ENCODE measurements at regions not wholly inside any gene's neighbourhood (a gene's known extent, or its start where the extent isn't known, plus 50 kb on each side); places are given as distances from the start of the nearest gene placed in this dataset.
A peak's percentile ranks its signal among the peaks of the same experiment; 100 is the strongest.

DNA sequence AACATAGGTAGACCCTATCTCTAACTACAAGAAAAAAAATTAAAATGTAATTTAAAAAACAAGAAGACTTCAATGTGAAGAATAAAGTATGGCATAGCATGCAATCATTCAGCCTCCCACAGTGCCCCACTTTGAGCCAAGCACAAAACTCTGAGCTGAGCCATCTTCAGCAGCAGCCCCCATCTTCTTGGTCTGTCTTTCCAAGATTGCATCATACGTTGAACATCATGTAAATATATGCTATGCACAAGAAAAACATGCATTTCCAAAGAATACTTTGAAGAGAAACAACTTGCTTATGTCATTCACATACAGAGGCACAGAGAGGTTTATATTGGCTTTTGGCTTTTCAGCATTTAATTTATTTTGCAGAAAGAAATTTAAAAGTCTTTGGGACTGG lies 105.8 kb upstream of the TMPO start:
- no peak for DNase-seq
- intact Hi-C loops (cut with DNase I), result no loop called here

DNA sequence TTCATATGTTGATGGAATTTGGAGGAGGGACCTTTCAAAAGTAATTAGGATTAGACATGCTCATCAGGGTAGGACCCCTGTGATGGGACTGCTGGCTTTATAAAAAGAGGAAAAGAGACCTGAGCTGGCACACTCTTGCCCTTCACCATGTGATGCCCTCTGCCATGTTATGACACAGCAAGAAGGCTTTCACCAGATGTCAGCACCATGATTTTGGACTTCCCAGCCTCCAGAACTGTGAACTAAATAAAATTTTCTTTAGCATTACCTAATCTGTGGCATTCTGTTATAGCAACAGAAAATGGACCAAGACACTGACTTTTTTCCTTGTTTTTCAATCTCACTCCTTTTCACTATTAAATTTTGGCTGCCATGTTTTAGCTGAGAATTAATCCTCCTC lies 105.0 kb upstream of the TMPO start:
- no peak for DNase-seq
- intact Hi-C loops (cut with DNase I), result no loop called here

DNA sequence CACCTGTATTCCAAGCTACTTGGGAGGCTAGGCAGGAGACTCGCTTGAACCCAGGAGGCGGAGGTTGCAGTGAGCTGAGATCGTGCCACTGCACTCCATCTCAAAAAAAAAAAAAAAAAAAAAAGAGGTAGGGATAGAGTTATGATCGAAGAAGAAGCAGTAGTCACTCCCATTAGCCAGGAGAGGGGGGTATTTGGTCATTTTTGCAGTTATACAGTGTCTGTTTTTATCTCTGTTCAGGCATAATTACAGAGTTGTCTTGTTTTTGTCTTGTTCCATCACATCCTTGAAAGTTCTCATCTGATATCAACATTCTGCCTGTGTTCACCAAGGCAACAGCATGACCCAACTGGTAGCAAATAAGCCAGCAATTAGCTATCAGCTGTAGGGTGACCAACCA lies 98.5 kb upstream of the TMPO start:
- intact Hi-C loops (cut with DNase I), result no loop called here
- no peak for DNase-seq

DNA sequence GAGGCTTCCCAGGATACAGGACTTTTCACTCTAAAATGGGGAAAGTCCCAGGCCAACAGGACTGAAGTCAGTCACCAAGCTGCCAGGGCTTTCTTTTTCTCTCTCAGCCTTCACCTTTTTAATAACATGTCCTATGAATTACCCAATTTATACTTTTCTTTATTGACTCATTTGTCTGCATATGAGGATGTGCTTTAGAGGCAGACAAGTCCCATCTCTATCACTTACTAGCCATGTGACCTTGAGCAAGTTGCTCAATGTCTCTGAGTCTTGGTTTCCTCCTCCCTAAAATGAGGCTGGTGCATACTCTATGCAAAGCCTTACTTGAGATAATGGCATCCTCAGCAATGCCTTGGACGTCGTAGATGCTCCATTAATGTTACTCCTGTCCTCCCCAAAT lies 98.1 kb upstream of the TMPO start:
- intact Hi-C loops (cut with DNase I), result no loop called here
- DNase-seq, result no peak

DNA sequence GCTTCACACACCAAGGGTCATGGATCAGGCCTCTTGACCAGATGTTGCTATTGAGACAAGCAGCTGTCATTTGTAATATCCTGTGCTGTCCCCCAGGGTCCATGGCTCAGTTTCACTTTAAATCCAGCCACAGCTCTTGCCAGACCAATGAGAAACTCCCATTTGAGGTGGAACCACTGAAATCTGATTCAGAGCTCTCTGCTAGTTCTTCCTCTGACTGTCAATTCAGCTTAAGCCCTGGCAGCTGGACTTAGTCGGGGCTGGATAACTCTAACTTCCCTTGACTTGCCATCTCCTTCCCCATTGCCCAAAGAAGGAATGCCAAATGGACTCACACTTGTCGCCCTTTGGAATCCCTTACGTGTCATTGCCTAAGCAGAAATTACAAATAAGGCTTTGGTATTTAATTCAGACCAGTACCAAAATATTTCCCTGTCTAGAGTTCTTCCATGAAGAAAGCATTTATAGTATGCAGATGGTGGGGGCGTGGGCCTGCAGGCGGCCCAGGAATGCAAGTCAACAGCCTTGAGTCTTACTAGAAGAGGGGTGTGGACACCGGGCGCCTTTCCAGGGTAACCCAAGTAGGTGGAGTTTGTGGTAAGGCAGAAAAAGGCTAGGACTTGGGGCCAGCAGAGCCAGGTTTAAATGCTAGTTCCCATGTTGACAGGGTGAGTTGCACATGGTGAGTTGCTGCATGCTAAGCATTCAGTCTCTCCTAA lies 96.9 kb upstream of the TMPO start:
- intact Hi-C loops (cut with DNase I), result no loop called here
- no peak for DNase-seq

DNA sequence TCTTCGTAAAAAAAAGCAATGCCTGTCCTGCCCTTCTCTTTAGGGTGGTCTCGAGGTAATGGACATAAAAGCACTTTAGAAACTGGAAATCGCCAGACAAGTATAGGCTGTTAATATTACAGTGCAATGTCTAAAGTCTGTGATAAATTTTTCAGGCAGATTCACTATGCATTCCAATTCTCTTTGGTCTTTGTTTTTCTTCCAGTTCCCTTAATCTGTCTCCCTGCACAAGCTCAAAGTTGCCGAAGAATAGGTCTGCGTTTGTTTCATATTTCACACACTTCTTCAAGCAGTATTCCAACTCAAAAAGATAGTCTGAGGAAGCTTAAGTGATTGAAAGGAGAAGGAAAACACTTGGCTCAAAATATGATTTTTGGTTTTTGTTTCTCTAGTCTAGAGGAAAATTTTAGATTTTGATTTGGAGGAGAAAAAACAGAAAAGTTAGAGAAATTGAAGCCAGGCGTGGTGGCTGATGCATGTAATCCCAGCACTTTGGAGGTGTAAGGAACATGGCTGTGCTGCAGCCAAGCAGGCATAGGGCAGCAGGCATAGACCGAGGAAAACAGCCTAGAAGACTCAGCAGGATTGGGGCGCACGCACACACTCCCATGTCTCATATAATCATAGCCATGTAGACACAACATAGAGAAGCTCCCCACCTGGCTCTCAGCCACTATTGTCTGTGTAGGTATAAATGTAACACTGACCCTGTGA lies 96.2 kb upstream of the TMPO start:
- intact Hi-C loops (cut with DNase I), result no loop called here
- no peak for DNase-seq

DNA sequence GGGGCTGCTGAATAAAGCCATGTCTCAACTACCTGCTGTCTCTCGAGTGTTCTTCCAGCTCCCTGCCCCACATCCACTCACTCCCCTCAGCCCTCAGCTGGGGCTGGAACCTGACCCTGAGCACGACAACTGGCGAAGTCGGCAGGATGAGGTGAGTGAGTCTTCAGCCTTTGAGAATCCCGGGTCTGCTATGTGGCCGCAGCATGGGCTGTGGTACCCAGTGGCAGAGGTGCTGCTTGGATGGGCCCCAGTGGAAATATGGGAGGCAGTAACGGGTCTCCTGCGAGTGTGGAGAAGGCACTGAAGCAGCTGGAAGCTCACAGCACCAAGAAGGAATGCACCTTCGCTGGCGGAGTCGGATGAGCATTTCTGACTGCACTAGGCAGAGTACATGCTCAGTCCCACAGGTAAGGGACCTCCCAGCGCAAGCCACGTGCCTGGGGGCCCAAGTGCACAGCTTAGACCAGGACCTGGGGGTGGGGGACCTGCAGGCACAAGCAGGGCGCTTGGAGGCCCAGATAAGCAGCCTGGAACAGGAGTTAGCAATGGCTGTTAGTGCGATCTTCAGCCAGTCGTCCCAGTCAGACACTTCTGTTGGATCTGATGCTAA lies 95.5 kb upstream of the TMPO start:
- DNase-seq, result no peak
- intact Hi-C loops (cut with DNase I), result no loop called here

DNA sequence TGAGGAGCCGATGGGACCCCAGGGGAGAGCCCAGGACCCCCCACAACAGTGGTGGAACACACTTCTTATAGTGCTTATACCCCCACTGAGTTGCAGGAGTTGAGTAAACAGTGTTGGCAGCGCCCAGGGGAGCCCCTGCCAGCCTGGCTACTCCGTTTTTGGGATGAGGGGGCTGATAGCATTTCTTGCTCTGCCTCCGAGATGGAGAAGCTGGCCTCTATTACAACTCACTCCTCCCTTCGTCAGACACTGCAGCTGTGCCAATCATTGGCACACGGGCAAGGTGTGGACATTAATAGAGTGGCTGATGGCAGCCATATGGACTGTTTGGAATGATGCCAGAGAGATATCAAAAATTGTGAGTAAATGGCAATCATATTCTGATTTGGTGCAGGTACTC lies 94.9 kb upstream of the TMPO start:
- DNase-seq, result no peak
- intact Hi-C loops (cut with DNase I), result no loop called here

DNA sequence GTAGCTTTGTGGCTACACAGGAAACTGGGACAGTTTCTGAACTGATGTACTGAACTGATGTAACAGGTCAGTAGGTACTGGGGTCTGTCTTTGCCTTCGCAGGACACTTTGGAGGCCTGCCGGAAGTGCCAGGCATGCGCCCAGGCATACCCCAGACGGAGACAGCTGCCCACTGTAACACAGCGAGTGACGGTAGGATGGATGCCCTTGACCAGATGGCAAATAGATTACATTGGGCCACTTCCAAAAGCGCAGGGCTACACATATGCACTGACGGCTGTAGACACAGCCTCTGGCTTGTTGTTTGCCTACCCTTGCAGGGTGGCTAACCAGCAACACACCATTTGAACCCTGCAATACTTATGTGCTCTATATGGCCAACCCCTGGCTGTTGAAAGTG lies 94.1 kb upstream of the TMPO start:
- intact Hi-C loops (cut with DNase I), result no loop called here
- no peak for DNase-seq

DNA sequence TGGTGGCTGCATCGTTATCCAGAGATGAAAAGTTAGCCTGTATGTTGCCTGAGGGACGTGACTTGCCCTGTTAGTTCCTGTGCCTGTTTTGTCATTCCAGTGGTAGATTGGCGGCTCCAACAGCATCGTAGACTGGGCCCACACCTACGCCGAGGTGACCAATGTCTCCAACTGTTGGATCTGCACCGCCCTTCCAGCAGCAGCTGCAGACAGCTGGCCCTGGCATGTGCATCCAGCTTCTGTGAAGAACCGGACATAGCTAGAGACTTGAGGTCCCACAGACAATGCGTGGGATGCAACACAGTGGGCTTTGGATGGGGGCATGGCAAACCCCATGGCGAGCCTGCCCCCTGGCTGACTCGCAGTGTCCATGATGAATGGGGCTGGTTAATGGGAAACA lies 93.0 kb upstream of the TMPO start:
- no peak for DNase-seq
- intact Hi-C loops (cut with DNase I), result no loop called here

DNA sequence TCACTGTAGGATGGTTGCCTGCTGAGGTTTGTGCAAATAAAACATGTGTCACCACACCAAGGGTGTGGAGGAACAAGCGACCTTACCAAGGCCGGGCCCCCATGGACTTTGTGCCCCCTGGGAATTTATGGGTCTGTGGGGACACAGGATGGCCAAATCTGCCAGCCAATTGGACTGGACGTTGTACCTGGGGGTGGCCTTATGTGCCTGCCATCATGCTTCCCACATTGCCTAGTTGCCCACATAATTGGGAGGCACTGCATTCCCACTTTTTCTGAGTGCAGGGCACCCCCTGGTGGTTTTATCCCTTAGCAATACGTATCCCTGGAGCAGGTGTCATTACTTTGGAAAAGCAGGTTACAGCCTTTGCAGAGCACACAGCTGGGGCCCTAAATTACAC lies 92.6 kb upstream of the TMPO start:
- no peak for DNase-seq
- intact Hi-C loops (cut with DNase I), result no loop called here

DNA sequence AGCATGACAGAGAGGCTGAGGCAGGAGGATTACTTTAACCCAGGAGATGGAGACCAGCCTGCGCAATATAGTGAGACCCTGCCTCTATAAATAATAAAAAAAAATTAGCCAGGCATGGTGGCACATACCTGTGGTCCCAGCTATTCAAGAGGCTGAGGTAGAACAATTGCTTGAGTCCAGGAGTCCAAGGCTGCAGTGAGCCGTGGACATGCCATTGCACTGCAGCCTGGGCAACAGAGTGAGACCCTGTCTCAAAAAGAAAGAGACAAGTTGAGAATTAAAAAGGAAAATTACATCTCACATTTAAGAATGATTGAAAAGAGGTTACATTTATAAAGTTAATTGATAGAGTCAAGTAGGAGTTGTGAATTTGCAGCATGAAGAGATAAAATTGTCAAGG lies 91.4 kb upstream of the TMPO start:
- no peak for DNase-seq
- intact Hi-C loops (cut with DNase I), result loop anchor here (2.0 kb wide), 1 partner anchor 93 kb away; no protein-coding TSS in a partner anchor

DNA sequence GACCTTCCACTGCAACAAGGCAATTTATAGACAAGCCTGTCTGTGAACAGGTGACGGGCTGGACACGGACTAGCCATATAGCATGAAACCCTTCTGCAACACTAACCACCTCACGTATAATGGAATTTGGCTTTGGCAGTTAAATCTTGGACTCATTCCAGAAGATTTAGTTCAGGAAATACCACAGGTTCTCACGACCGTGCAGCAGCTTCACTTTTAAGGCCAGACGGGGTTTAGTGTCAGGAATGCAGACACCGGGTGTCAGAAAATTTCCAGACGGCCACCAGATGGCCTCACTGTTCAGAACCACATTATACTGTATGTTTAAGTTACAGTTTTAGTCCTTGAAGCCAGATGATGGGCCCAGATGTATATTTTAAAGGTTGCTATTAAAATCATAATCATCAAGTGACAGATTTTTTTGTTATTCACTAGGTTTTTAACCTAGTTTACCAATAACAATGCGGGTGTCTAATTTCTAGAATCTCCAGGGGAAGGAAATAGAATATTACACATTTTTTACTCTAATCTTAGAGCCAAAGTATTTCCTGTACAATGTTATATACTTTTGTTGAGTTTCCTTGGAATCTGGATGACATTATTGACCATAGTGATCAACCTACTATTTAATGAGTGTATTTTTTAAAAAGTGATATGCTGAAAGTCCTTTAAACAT lies 90.5 kb upstream of the TMPO start:
- intact Hi-C loops (cut with DNase I), result loop anchor here (2.0 to 5.0 kb wide), 2 partner anchors 92 to 572 kb away; no protein-coding TSS in a partner anchor
- DNase-seq, result peak in 8 of 10 donors; percentile 62 to 93 (median 68)

DNA sequence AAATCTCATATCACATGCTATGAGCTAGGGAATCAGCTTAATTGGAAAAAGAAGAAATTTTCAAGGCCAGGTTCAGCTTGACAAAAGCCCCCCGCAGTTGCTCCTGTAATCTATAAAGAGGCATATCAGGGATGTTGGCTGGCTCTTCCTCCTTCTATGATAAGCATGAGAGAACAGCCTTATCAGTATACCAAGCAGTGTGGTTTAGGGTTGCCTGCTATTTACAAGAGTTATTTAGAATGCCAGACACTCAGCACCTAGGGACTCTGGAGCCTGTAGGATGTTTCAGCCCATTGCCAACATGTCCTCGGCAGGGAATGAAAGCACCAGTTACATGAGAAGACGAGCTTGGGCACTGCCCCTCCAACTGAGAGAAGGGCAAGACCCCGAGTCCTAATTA lies 89.5 kb upstream of the TMPO start:
- intact Hi-C loops (cut with DNase I), result loop anchor here (2.0 to 5.0 kb wide), 2 partner anchors 91 to 571 kb away; no protein-coding TSS in a partner anchor

DNA sequence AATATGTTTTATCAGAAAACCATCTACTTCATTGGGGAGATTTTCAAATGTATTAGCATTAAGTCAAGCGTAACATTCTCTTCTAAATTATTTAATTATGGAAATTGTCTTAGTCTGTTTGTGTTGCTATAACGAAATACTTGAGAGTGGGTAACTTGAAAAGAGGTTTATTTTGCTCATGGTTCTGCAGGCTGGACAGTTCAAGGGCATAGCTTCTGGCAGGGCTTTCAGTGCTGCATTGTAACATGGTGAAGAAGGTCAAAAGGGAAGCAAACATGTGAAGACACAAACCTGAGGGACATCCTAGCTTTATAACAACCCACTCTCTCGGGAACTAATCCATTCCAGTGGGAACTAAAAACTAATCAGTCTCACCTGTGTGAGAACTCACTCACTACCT lies 84.3 kb upstream of the TMPO start:
- intact Hi-C loops (cut with DNase I), result no loop called here
- DNase-seq, result no peak

More for the DNA sequence above, 89.5 kb upstream of the TMPO start:
- DNase-seq, result no peak

DNA sequence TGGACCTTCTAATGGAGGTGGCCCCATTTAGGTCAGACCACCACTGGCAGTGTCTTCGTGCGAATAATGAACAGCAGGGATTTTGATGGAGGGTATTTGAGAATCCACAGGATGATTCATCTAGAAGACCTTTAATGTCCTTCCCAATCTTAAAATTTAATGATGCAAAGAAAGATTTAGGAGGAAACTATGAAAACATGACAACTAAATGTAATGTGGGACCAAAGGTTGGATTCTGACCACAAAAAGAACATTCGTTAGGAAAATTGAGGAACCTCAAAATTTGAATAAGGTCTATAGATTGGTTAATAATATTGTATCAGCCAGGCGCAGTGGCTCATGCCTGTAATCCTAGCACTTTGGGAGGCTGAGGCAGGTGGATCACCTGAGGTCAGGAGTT lies 78.2 kb upstream of the TMPO start:
- intact Hi-C loops (cut with DNase I), result no loop called here
- DNase-seq, result no peak

DNA sequence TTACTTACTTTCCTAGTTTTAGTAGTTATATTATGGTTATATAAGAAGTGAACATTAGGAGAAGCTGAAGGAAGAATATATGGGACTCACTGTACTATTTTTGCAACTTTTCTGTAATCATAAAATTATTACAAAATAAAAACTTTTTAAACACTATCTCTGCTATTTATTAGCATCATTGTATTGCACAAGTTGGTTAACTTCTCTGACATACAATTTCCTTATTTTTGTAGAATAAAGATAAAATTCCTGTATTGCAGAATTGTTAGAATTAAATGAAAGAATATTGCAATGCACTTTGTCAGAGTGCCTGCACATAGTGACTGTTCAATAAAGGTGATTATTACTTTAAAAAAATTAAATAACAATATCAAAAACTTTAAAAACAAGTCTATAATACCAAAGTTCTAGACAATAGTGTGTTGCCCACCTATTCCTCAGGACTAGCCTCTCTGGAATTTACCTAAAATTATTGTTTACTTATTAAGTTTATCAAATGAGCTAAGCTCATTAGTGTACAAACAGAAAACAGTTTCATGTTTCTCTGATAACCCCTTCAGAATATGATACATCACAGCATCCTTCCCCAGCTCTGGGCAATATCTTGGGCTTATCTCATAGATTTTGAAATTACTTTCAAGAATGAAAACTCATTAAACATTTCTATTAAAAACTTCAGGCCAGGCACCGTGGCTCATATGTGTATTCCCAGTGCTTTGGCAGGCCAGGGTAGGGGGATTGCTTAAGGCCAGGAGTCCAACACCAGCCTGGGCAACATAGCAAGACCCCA lies 77.4 kb upstream of the TMPO start:
- DNase-seq, result no peak
- intact Hi-C loops (cut with DNase I), result no loop called here

DNA sequence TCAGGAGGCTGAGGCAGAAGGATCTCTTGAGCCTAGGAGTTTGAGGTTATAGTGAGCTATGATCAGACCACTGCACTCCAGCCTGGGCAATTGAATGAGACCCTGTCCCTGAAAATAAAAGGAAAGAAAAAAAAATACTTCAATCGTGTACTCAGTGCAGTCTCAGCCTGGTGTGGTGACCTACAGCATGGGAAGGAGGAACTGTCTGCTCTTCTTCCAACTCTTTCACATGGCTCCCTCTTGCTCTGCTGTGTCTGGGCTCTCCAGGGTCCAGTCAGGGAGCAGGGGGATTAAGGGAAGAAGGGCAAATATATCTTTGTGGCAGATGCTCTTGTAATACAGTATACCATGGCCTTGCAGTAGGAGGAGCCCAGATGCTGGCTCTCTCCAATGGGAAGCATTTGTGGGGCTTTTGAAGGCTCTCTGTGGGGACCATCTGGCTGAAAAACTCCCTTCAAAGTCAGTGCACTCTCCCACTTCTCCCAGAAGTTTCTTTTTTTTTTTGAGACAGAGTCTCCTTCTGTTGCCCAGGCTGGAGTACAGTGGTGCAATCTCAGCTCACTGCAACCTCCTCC lies 76.6 kb upstream of the TMPO start:
- no peak for DNase-seq
- intact Hi-C loops (cut with DNase I), result no loop called here

DNA sequence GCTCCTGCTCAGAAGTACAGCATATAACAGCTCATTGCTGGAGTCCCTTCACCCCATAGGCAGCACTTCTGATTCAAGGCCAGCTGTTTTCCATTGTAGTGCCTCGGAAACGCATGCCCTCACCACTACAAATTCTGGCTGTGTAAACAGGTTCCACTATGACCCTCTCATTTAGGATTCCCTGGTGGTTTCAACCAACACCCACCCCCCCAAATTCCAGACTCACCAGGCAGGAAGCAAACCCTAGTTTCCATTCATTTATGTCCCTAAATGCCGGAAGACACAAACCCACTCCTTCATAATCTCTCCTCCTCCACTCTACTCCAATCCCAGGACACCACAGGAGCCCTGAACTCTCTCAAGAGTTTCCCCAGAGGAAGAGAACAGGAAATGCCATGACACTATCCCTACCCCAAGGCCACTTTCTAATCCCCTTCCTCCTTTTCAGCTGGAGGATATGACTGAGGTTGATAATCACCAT lies 75.9 kb upstream of the TMPO start:
- intact Hi-C loops (cut with DNase I), result no loop called here
- no peak for DNase-seq
